ENCODE measurements at regions not wholly inside any gene's neighbourhood (a gene's known extent, or its start where the extent isn't known, plus 50 kb on each side); places are given as distances from the start of the nearest gene placed in this dataset.
A peak's percentile ranks its signal among the peaks of the same experiment; 100 is the strongest.

DNA sequence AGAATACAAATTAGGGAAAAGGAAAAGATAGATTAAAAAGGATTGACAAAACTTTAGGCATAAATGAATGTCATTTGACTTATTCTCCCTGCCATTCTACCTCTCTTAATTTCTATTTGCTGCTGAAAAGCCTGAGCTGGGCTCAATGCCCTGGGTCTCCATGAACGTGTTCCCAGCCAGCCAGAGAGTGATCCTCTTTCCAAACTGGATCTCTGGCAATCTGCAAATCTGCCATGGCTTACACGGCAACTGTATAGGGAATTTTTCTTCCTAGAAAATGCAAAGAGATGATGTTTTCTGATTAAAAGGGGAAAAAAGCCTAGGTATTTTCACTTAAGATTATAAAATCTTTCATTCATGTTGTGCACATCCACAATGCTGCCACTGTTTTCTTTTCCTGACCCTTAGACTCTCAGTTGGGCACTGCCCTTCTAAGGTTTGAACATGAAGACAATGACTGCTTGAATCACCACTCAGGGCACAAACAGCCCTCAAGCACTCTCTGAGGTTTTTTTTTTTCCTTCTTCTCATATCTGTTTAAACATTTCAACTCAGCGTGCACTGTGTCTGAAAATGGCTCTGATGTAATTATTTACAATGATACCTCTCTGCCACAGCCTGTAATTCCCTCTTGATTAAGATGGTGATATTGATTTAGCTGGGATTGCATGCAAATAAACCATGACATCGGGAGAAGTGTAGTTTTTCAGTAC, 60.3 kb downstream of the DACT1 start:
- no peak overlapping the region for H3K4me2 ChIP-seq
- no peak overlapping the region for H3K4me3 ChIP-seq
- no peak overlapping the region for H3K9ac ChIP-seq
- H3K4me1 ChIP-seq = no peaks in the 10 kb centered on the region
- no peaks in the 10 kb centered on the region for H4K20me1 ChIP-seq
- no peak for TF ChIP-seq Cebpa-rat (IDR thresholded peaks at IDR 0.05)
- no peaks in the 10 kb centered on the region for H3K9me3 ChIP-seq
- no peaks in the 10 kb centered on the region for H3K36me3 ChIP-seq
- H3K27ac ChIP-seq = no peak overlapping the region
- H3K27me3 ChIP-seq = no peaks in the 10 kb centered on the region

DNA sequence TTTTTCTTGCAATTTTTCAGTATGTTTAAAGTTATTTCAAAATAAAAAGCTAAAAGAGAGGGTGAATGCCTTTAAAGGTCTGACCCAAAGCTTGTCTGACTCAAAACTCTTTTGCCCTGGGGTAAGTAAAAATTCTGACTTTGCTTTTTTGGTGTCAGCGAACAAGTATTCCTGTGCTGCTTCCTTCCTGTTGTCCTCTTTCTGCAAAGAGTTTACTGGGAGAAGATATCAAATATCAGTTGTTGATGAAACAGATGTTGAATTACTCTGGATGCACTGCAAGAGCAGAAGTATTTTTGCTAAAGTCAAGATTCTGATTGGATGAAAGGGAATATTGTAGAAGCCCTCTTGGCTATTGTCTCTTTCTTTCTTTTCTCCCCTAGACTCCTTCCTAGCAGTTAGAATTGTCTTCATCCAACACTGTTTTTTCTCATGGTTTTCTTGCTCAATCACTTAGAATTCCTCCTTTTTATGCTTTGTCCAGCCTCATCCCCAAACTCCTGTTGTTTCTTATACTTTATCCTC, 62.0 kb downstream of the DACT1 start:
- TF ChIP-seq Cebpa-rat (IDR thresholded peaks at IDR 0.05) = no peak
- Histone ChIP-seq H3K27me3 (no peaks in the 10 kb centered on the region), H3K4me3 (no peak overlapping the region), H3K9me3 (no peaks in the 10 kb centered on the region), H3K4me2 (no peak overlapping the region), H3K4me1 (no peaks in the 10 kb centered on the region), H3K36me3 (no peaks in the 10 kb centered on the region), H3K9ac (no peak overlapping the region), H4K20me1 (no peaks in the 10 kb centered on the region), H3K27ac (no peak overlapping the region)

GRCh38 chr14:58701156-58701555, 63.4 kb downstream of the DACT1 start:
- peaks cover 6% of the 10 kb centered on the region; the same call in 1 of the 2 replicates for H3K4me1 ChIP-seq
- H3K4me2 ChIP-seq = no peak overlapping the region
- H3K9ac ChIP-seq = no peak overlapping the region
- H3K9me3 ChIP-seq = no peaks in the 10 kb centered on the region
- no peaks in the 10 kb centered on the region for H4K20me1 ChIP-seq
- H3K36me3 ChIP-seq = no peaks in the 10 kb centered on the region
- H3K27me3 ChIP-seq = no peaks in the 10 kb centered on the region
- H3K4me3 ChIP-seq = no peak overlapping the region
- TF ChIP-seq Cebpa-rat (IDR thresholded peaks at IDR 0.05) = no peak
- H3K27ac ChIP-seq = no peak overlapping the region

- Histone ChIP-seq H3K4me3 (no peak overlapping the region), H3K9me3 (no peaks in the 10 kb centered on the region), H3K27ac (no peak overlapping the region), H3K9ac (no peak overlapping the region), H4K20me1 (no peaks in the 10 kb centered on the region), H3K4me1 (peaks cover 6% of the 10 kb centered on the region; the same call in 1 of the 2 replicates), H3K27me3 (no peaks in the 10 kb centered on the region), H3K4me2 (no peak overlapping the region), H3K36me3 (no peaks in the 10 kb centered on the region)
- TF ChIP-seq Cebpa-rat (IDR thresholded peaks at IDR 0.05) = no peak
These were observed 63.8 kb downstream of the DACT1 start for GRCh38 chr14:58701604-58702003.

- no peaks in the 10 kb centered on the region for H3K27me3 ChIP-seq
- H3K4me3 ChIP-seq = no peak overlapping the region
- peaks cover 6% of the 10 kb centered on the region; the same call in 1 of the 2 replicates for H3K4me1 ChIP-seq
- no peaks in the 10 kb centered on the region for H4K20me1 ChIP-seq
- H3K9ac ChIP-seq = no peak overlapping the region
- no peaks in the 10 kb centered on the region for H3K36me3 ChIP-seq
- no peak overlapping the region for H3K4me2 ChIP-seq
- no peak for TF ChIP-seq Cebpa-rat (IDR thresholded peaks at IDR 0.05)
- H3K9me3 ChIP-seq = no peaks in the 10 kb centered on the region
- H3K27ac ChIP-seq = no peak overlapping the region
These were observed 64.8 kb downstream of the DACT1 start for GRCh38 chr14:58702441-58703160.

DNA sequence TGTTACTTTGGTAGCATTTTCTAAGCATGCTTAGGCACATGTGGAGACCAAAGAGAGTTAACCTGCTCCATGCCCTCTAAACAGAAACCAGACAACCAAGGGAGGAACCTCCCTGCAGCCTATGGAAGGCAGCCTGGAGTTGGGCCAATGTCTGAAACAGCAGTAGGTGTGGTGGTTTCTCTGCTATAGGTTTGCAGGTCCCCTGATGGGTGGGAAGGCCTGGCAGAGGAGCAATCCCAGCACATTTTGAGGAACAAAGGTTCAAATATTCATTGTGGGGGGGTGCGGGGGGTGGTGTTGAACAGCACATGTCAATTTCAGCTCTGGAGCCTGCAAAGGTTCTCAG, 65.4 kb downstream of the DACT1 start:
- no peak for TF ChIP-seq Cebpa-rat (IDR thresholded peaks at IDR 0.05)
- Histone ChIP-seq H3K27ac (no peak overlapping the region), H3K4me3 (no peak overlapping the region), H4K20me1 (no peaks in the 10 kb centered on the region), H3K4me2 (no peak overlapping the region), H3K9ac (no peak overlapping the region), H3K27me3 (no peaks in the 10 kb centered on the region), H3K36me3 (no peaks in the 10 kb centered on the region), H3K4me1 (peaks cover 6% of the 10 kb centered on the region; the same call in 1 of the 2 replicates), H3K9me3 (no peaks in the 10 kb centered on the region)

- H3K4me2 ChIP-seq = peak overlapping the region; percentile 4; the same call in 1 of the 2 replicates
- TF ChIP-seq Cebpa-rat (IDR thresholded peaks at IDR 0.05) = no peak
- H3K4me1 ChIP-seq = peaks cover 6% of the 10 kb centered on the region; the same call in 1 of the 2 replicates
- H3K27ac ChIP-seq = no peak overlapping the region
- H4K20me1 ChIP-seq = no peaks in the 10 kb centered on the region
- no peaks in the 10 kb centered on the region for H3K36me3 ChIP-seq
- H3K9ac ChIP-seq = no peak overlapping the region
- H3K9me3 ChIP-seq = no peaks in the 10 kb centered on the region
- H3K4me3 ChIP-seq = no peak overlapping the region
- no peaks in the 10 kb centered on the region for H3K27me3 ChIP-seq
These were observed 67.3 kb downstream of the DACT1 start for GRCh38 chr14:58705066-58705465.

GRCh38 chr14:58707949-58708348, 70.2 kb downstream of the DACT1 start:
- Histone ChIP-seq H3K27ac (no peak overlapping the region), H3K27me3 (no peaks in the 10 kb centered on the region), H3K4me3 (no peak overlapping the region)

DNA sequence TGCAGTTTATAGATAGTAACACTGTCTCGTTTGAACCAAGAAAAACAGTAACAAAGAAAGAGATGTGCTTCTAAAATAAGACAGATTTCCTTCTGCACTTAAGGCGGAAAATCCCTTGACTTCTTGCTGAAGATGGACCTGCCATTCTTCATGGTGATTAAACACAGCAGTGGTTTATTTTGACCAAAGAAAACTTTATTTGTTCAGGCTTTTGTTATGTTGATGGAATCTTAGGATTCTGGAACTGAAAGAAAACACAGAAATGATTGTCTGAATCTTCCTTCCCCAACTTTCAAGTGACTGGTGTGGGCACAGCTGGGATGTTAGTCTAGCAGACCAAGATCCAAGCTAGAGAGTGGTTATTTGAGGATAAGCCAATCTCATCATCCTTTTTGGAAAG, 72.2 kb downstream of the DACT1 start:
- no peaks in the 10 kb centered on the region for H3K9me3 ChIP-seq
- H3K27me3 ChIP-seq = no peaks in the 10 kb centered on the region
- H3K9ac ChIP-seq = no peak overlapping the region
- H3K4me2 ChIP-seq = no peak overlapping the region
- no peak for TF ChIP-seq Cebpa-rat (IDR thresholded peaks at IDR 0.05)
- H3K4me1 ChIP-seq = peaks cover 8% of the 10 kb centered on the region
- H4K20me1 ChIP-seq = no peaks in the 10 kb centered on the region
- H3K4me3 ChIP-seq = no peak overlapping the region
- no peak overlapping the region for H3K27ac ChIP-seq
- H3K36me3 ChIP-seq = no peaks in the 10 kb centered on the region

More at GRCh38 chr14:58707949-58708348, 70.2 kb downstream of the DACT1 start:
- Histone ChIP-seq H3K9me3 (no peaks in the 10 kb centered on the region), H3K4me1 (peaks cover 6% of the 10 kb centered on the region; the same call in 1 of the 2 replicates), H3K36me3 (no peaks in the 10 kb centered on the region), H3K4me2 (no peak overlapping the region), H3K9ac (no peak overlapping the region), H4K20me1 (no peaks in the 10 kb centered on the region)
- TF ChIP-seq Cebpa-rat (IDR thresholded peaks at IDR 0.05) = no peak

DNA sequence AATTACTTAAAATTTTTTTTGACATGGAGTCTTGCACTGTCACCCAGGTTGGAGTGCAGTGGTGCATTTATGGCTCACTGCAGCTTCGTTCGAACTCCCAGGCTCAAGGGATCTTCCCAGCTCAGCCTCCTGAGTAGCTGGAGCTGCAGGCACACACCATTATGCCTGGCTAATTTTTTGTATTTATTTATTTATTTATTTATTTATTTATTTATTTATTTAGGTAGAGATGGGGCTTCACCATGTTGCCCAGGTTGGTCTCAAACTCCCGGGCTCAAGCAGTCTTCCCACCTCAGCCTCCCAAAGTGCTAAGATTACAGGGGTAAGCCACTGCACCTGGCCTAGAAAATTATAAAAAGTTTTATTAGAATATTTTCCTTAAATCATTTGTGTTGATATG, 73.6 kb downstream of the DACT1 start:
- no peak for TF ChIP-seq Cebpa-rat (IDR thresholded peaks at IDR 0.05)
- Histone ChIP-seq H3K27ac (no peak overlapping the region), H3K4me3 (no peak overlapping the region), H3K27me3 (no peaks in the 10 kb centered on the region), H3K4me1 (peaks cover 11% of the 10 kb centered on the region), H3K9ac (no peak overlapping the region), H3K36me3 (no peaks in the 10 kb centered on the region), H3K4me2 (no peak overlapping the region), H3K9me3 (no peaks in the 10 kb centered on the region), H4K20me1 (no peaks in the 10 kb centered on the region)
